Fibroblast of mammary gland (primary cell): ENCODE measurements at regions not wholly inside any gene's neighbourhood (a gene's known extent, or its start where the extent isn't known, plus 50 kb on each side); places are given as distances from the start of the nearest gene placed in this dataset.

Experiments
- DNase-seq: peaks from one replicate; pipeline ENCODE4 v3.0.0-alpha.2; 2010; ENCODE audit warnings: low read depth
- H3K4me3 ChIP-seq: 2 replicates; pipeline ENCODE4 v1.5.1; 2011; ENCODE audit warnings: low read depth, mild to moderate bottlenecking, low read length, moderate library complexity; ENCODE audit not compliant: control insufficient read depth
- TF ChIP-seq, protein P1 (sequence below): conservative IDR thresholded peaks from 2 replicates; pipeline ENCODE4 v1.5.1; 2011; ENCODE audit warnings: low read depth, low read length, inconsistent platforms; ENCODE audit not compliant: control insufficient read depth, insufficient read depth

DNA sequence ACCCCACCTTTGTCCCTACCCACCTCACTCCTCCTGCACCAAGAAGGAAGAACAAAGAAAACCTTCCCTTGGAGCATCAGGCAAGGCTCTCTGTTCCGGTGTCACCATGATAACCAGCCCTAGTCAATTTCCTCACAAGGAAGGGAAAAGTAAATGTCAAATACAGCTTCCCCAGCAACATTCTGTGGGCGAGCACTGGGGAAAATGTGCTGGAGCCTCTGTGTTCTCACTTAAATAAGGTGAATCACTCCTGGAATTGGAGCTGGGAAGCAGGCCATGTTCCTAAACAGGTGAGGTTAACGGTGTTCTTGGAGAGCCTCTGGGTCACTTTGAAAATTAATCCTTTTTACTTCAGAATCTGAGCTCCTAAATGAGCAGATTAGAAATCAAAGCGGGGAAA, 427.9 kb upstream of the ERCC4 start:
- H3K4me3 ChIP-seq = no peak overlapping the region
- TF ChIP-seq, protein P1, sequence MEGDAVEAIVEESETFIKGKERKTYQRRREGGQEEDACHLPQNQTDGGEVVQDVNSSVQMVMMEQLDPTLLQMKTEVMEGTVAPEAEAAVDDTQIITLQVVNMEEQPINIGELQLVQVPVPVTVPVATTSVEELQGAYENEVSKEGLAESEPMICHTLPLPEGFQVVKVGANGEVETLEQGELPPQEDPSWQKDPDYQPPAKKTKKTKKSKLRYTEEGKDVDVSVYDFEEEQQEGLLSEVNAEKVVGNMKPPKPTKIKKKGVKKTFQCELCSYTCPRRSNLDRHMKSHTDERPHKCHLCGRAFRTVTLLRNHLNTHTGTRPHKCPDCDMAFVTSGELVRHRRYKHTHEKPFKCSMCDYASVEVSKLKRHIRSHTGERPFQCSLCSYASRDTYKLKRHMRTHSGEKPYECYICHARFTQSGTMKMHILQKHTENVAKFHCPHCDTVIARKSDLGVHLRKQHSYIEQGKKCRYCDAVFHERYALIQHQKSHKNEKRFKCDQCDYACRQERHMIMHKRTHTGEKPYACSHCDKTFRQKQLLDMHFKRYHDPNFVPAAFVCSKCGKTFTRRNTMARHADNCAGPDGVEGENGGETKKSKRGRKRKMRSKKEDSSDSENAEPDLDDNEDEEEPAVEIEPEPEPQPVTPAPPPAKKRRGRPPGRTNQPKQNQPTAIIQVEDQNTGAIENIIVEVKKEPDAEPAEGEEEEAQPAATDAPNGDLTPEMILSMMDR = no peak
- DNase-seq = no peak

DNA sequence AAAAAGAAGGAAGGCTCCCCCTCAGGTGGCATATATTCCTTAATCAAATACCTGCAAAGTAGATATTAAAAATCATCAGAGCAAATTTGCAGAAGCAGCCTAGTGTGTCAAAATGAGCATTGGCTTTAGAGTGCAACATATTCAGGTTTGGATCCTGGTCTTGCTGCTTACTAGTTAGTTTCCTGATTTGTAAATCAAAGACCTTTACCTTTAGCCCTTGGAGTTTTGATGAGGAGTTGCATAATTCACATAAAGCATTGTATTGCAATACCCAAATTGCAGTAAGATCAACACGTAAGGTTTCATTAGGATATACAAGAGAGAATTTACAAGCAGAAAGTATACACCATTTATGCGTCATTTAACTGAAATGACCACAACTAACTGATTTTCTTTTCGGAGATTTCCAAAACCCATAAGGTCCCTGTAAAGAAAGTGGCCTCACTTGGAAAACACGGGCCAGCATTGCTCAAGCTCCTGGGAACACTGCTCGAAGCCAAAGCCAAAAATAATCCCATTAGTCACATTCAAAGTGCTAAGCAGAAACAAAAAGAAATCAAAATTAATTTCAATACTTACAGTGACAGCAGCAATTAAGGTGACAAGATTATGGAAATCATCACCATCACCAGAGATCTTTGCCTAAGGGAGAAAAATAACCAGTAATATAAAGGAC, 415.9 kb upstream of the ERCC4 start:
- no peak for DNase-seq
- no peak overlapping the region for H3K4me3 ChIP-seq
- TF ChIP-seq, protein P1 = no peak

- H3K4me3 ChIP-seq = no peak overlapping the region
- no peak for DNase-seq
- TF ChIP-seq, protein P1 = no peak
Observed at GRCh38 chr16:13507530-13507929, 412.4 kb upstream of the ERCC4 start.

GRCh38 chr16:13510425-13511151, 409.4 kb upstream of the ERCC4 start:
- no peak for DNase-seq
- H3K4me3 ChIP-seq = no peak overlapping the region
- TF ChIP-seq, protein P1 = peak; percentile 22

DNA sequence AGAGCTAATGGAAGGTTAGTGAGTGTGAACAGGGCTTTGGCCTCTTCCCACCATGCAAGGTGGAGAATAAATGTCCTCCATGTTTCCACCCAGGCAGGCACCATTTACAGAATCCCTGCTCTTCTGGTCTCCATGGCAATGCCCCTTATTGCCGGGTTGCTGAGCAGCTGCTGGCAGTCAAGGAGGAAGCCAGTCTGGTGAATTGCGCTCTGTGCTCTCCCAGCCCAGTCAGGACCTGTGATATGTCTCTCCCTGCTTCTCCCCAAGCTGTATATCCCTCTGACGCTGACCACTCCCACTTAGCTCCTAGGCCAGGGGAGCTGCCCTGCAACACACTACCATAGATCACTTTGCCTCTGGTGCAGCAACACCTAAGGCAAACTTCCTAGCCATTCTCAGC, 402.1 kb upstream of the ERCC4 start:
- TF ChIP-seq, protein P1 = no peak
- no peak for DNase-seq
- no peak overlapping the region for H3K4me3 ChIP-seq

DNA sequence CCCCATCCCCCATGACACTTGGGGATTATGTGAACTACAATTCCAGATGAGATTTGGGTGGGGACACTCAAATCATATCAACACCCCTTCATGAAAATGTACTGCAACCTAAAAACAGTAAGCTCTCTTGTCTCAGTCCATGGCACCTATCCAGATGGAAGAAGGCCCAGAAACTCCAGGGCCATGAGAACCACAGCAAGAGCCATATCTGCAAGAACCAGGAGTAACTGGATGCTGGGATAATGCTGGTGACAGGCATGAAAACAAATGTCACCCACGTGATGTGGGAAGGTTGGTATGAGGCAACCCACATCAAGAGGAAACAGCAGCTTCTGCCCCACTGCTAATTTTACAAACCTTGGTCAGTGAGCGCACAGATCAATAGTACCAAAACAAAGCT, 400.1 kb upstream of the ERCC4 start:
- no peak overlapping the region for H3K4me3 ChIP-seq
- TF ChIP-seq, protein P1 = no peak
- no peak for DNase-seq

GRCh38 chr16:13521356-13521755, 398.6 kb upstream of the ERCC4 start:
- no peak overlapping the region for H3K4me3 ChIP-seq
- DNase-seq = no peak
- TF ChIP-seq, protein P1 = no peak
